Spleen (tissue), 7 donors: ENCODE measurements at regions not wholly inside any gene's neighbourhood (a gene's known extent, or its start where the extent isn't known, plus 50 kb on each side); places are given as distances from the start of the nearest gene placed in this dataset.

Experiments
- CTCF ChIP-seq, 11 experiments: fragments of 200-600 bp in 7 of 11; fragments of 450-650 bp in 4 of 11; sonication (generic) in 4 of 11; IDR thresholded peaks in 8 of 11; conservative IDR thresholded peaks in 3 of 11; 1 replicate in 7 of 11; 2 replicates in 4 of 11; pipeline versions ENCODE4 v1.4.0 to v1.8.0; 2016 to 2021; ENCODE audit warnings: antibody characterized with exemption in 11 of 11, inconsistent platforms in 4 of 11, mild to moderate bottlenecking in 1 of 11
- POLR2A ChIP-seq, 3 donors: fragments of 450-650 bp; IDR thresholded peaks; one replicate each; pipeline ENCODE4 v1.5.1; 2017; ENCODE audit warnings: antibody characterized with exemption in 3 of 3, mild to moderate bottlenecking in 1 of 3
- POLR2AphosphoS5 ChIP-seq, 3 donors: sonication (generic); formaldehyde crosslinking; IDR thresholded peaks; one replicate each; pipeline ENCODE4 v1.5.1; 2017; ENCODE audit warnings: antibody characterized with exemption in 3 of 3
- donor health status: DM: no; HTN: no; CAD: no; lungs with moderate emphysema.
- donor health status: DM: no; HTN: no; CAD: no.
- donor health status: DM: no; HTN: no; CAD: no.

GRCh38 chr6:90729057-90729456, 142.2 kb upstream of the MAP3K7 start:
- TF ChIP-seq POLR2A (IDR thresholded peaks at IDR 0.05) (no peak), CTCF (IDR thresholded peaks at IDR 0.05 in 8 of 11, conservative IDR thresholded peaks at IDR 0.05 in 3 of 11) (no peak), POLR2AphosphoS5 (IDR thresholded peaks at IDR 0.05) (no peak)
